Fibroblast of lung (primary cell): ENCODE measurements at regions not wholly inside any gene's neighbourhood (a gene's known extent, or its start where the extent isn't known, plus 50 kb on each side); places are given as distances from the start of the nearest gene placed in this dataset.
"Not testable (repeated sequence)": the region's sequence is repeated elsewhere in the genome, so short reads cannot be mapped to it uniquely, and the experiment has no call there.

Source experiments
- DNase-seq, 2 donors: peaks; one replicate each; pipeline versions ENCODE4 v3.0.0 to v3.0.0-alpha.2; 2010; ENCODE audit warnings: low read depth in 2 of 2
- H2AFZ ChIP-seq: 2 replicates; pipeline ENCODE4 v1.5.1; 2012; ENCODE audit warnings: low read length, control low read depth, inconsistent platforms
- H3K27ac ChIP-seq: 2 replicates; pipeline ENCODE4 v1.5.1; 2011; ENCODE audit warnings: low read length, control low read depth; ENCODE audit not compliant: insufficient read depth
- H3K27me3 ChIP-seq: 2 replicates; pipeline ENCODE4 v1.5.1; 2011; ENCODE audit warnings: mild to moderate bottlenecking, low read length; ENCODE audit not compliant: control insufficient read depth, insufficient read depth
- H3K36me3 ChIP-seq: 2 replicates; pipeline ENCODE4 v1.5.1; 2011; ENCODE audit warnings: low read length; ENCODE audit not compliant: control insufficient read depth, insufficient read depth
- H3K4me1 ChIP-seq: 2 replicates; pipeline ENCODE4 v1.5.1; 2011; ENCODE audit warnings: low read length; ENCODE audit not compliant: control insufficient read depth, insufficient read depth; ENCODE audit errors: extremely low read depth
- H3K4me2 ChIP-seq: 2 replicates; pipeline ENCODE4 v1.5.1; 2011; ENCODE audit warnings: low read length, control low read depth; ENCODE audit not compliant: insufficient read depth; ENCODE audit errors: extremely low read depth
- H3K4me3 ChIP-seq, 4 experiments: fragments of 200-600 bp in 1 of 4; sonication (generic) in 1 of 4; replicated peaks in 1 of 4; 2 replicates each; pipeline ENCODE4 v1.5.1; 2011 to 2016; ENCODE audit warnings: low read length in 4 of 4, low read depth in 3 of 4, mild to moderate bottlenecking in 3 of 4, control low read depth in 2 of 4, inconsistent platforms in 1 of 4, mixed read lengths in 1 of 4; ENCODE audit not compliant: insufficient read depth in 1 of 4; ENCODE audit errors: control extremely low read depth in 1 of 4
- H3K79me2 ChIP-seq: 2 replicates; pipeline ENCODE4 v1.5.1; 2012; ENCODE audit warnings: mild to moderate bottlenecking, low read length, inconsistent platforms; ENCODE audit not compliant: control insufficient read depth, insufficient read depth
- H3K9ac ChIP-seq: 2 replicates; pipeline ENCODE4 v1.5.1; 2011; ENCODE audit warnings: mild to moderate bottlenecking, low read length, control low read depth; ENCODE audit not compliant: insufficient read depth
- H3K9me3 ChIP-seq: 2 replicates; pipeline ENCODE4 v1.5.1; 2012; ENCODE audit warnings: low read depth, low read length; ENCODE audit not compliant: control insufficient read depth, insufficient read depth
- H4K20me1 ChIP-seq: 2 replicates; pipeline ENCODE4 v1.5.1; 2011; ENCODE audit warnings: low read length; ENCODE audit not compliant: control insufficient read depth, insufficient read depth; ENCODE audit errors: extremely low read depth
- EZH2 ChIP-seq: IDR thresholded peaks from 2 replicates; pipeline ENCODE4 v1.5.1; 2012; ENCODE audit warnings: low read length, control low read depth, mild to moderate bottlenecking; ENCODE audit errors: missing control alignments
- TF ChIP-seq, protein P1 (sequence below), 2 donors: IDR thresholded peaks in 1 of 2; conservative IDR thresholded peaks in 1 of 2; 1 replicate in 1 of 2; 2 replicates in 1 of 2; pipeline ENCODE4 v1.5.1; 2011 to 2012; ENCODE audit warnings: low read length in 2 of 2, control low read depth in 1 of 2, inconsistent platforms in 1 of 2, low read depth in 1 of 2, mild to moderate bottlenecking in 1 of 2

DNA sequence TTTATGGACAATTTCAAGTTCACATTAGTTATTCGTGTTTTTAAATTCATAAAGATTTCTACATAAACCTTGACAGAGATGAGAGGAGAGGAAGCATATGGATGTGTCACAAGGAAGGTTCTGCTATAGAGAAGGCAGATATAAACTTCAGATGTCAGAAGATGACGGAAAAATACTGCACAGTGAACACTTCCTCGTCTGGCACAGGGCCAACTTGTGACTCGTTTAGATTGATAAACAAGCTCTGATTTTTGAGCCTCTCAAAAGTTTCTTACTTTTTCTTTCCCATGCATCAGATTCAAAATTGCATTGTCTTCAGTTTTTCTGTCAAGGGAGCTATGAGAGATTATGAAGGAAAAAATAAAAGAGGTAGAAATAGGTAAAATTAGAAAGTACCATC, 156.4 kb upstream of the MINDY3 start:
- no peaks in the 10 kb centered on the region for H4K20me1 ChIP-seq
- no peaks in the 10 kb centered on the region for H3K27me3 ChIP-seq
- no peaks in the 10 kb centered on the region for H3K79me2 ChIP-seq
- H3K4me2 ChIP-seq, result no peak overlapping the region
- H3K27ac ChIP-seq, result no peak overlapping the region
- H2AFZ ChIP-seq, result no peak overlapping the region
- no peaks in the 10 kb centered on the region for H3K36me3 ChIP-seq
- H3K4me1 ChIP-seq, result no peaks in the 10 kb centered on the region
- H3K4me3 ChIP-seq, result no peak overlapping the region
- TF ChIP-seq, protein P1, sequence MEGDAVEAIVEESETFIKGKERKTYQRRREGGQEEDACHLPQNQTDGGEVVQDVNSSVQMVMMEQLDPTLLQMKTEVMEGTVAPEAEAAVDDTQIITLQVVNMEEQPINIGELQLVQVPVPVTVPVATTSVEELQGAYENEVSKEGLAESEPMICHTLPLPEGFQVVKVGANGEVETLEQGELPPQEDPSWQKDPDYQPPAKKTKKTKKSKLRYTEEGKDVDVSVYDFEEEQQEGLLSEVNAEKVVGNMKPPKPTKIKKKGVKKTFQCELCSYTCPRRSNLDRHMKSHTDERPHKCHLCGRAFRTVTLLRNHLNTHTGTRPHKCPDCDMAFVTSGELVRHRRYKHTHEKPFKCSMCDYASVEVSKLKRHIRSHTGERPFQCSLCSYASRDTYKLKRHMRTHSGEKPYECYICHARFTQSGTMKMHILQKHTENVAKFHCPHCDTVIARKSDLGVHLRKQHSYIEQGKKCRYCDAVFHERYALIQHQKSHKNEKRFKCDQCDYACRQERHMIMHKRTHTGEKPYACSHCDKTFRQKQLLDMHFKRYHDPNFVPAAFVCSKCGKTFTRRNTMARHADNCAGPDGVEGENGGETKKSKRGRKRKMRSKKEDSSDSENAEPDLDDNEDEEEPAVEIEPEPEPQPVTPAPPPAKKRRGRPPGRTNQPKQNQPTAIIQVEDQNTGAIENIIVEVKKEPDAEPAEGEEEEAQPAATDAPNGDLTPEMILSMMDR (conservative IDR thresholded peaks at IDR 0.05 in 1 of 2, IDR thresholded peaks at IDR 0.05 in 1 of 2; ENCODE audit: low read depth in 1 of 2, low read length in 2 of 2), result no peak
- no peak for TF ChIP-seq EZH2
- no peak for DNase-seq
- no peaks in the 10 kb centered on the region for H3K9me3 ChIP-seq
- H3K9ac ChIP-seq, result no peak overlapping the region

DNA sequence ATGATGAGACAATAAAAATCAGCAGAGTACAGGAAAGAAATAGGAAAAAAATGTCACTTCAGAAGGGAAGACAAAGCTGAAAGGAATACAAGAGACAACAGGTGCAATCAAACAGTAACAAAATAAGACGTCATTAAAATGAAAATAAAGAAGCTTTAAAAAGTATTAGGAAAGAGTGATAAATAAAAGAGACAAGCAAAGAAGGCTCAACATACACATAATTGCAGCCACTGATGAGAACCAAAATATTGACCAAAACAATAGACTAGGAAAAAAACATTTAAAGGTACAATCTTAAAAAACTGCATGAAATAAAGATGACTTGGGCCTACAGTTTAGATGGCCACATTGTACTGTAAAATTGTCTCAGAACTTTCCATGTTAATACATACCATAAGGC, 160.5 kb upstream of the MINDY3 start:
- H3K4me2 ChIP-seq, result no peak overlapping the region
- H3K4me1 ChIP-seq, result no peaks in the 10 kb centered on the region
- no peaks in the 10 kb centered on the region for H3K36me3 ChIP-seq
- no peak for DNase-seq
- TF ChIP-seq EZH2, result no peak
- TF ChIP-seq, protein P1 (conservative IDR thresholded peaks at IDR 0.05 in 1 of 2, IDR thresholded peaks at IDR 0.05 in 1 of 2; ENCODE audit: low read depth in 1 of 2, low read length in 2 of 2), result no peak
- H4K20me1 ChIP-seq, result no peaks in the 10 kb centered on the region
- no peak overlapping the region for H3K4me3 ChIP-seq
- H2AFZ ChIP-seq, result no peak overlapping the region
- H3K79me2 ChIP-seq, result no peaks in the 10 kb centered on the region
- no peaks in the 10 kb centered on the region for H3K9me3 ChIP-seq
- no peak overlapping the region for H3K9ac ChIP-seq
- H3K27ac ChIP-seq, result no peak overlapping the region
- H3K27me3 ChIP-seq, result no peaks in the 10 kb centered on the region

DNA sequence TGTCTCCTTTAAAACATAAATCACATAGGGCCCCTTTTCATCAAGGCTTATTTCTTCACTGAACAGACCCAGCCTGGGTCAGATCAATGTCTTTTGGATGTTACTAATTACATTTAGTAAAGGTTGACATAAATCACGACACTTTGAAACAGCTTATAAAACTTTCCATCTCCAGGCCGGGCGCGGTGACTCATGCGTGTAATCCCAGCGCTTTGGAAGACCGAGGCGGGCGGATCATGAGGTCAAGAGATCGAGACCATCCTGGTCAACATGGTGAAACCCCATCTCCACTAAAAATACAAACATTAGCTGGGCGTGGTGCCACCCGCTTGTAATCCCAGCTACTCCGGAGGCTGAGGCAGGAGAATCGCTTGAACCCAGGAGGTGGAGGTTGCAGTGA, 166.5 kb upstream of the MINDY3 start:
- H2AFZ ChIP-seq, H3K4me1 ChIP-seq, H3K4me2 ChIP-seq, H3K27ac ChIP-seq, H3K9ac ChIP-seq, H3K4me3 ChIP-seq, DNase-seq, H4K20me1 ChIP-seq, H3K79me2 ChIP-seq, H3K9me3 ChIP-seq, H3K27me3 ChIP-seq, H3K36me3 ChIP-seq: not testable (repeated sequence)

DNA sequence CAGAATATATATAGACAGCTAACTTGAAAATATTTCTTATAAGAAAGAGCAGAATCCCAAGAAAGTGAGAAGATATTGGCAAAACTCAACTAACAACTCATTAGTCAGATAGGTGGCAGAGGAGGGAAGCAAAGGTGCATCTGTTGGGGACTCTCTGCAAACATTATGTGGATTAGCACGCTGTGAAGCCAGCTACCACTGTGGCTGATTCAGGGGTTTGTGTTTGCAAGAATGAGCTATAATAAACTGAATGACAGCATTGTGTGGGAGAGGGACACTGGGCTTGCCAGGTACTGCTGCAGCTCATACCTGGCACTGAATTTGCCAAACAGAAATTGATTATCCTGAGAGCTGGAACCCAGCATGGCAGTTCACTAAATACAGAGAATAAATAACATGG, 170.3 kb upstream of the MINDY3 start:
- Histone ChIP-seq H3K79me2 (no peaks in the 10 kb centered on the region), H3K36me3 (no peaks in the 10 kb centered on the region), H3K4me3 (no peak overlapping the region), H2AFZ (no peak overlapping the region), H3K27ac (no peak overlapping the region), H3K4me2 (no peak overlapping the region), H3K9ac (no peak overlapping the region), H3K9me3 (no peaks in the 10 kb centered on the region), H4K20me1 (no peaks in the 10 kb centered on the region), H3K4me1 (no peaks in the 10 kb centered on the region), H3K27me3 (no peaks in the 10 kb centered on the region)
- TF ChIP-seq, protein P1 (conservative IDR thresholded peaks at IDR 0.05 in 1 of 2, IDR thresholded peaks at IDR 0.05 in 1 of 2; ENCODE audit: low read depth in 1 of 2, low read length in 2 of 2), result no peak
- no peak for DNase-seq
